Thoracic aorta (tissue), 2 donors: ENCODE measurements at regions not wholly inside any gene's neighbourhood (a gene's known extent, or its start where the extent isn't known, plus 50 kb on each side); places are given as distances from the start of the nearest gene placed in this dataset.

Experiments used
- ATAC-seq: fragments of 150-250 bp; one replicate; pipeline ENCODE4 v1.8.0; 2017; ENCODE audit warnings: low read depth; ENCODE audit not compliant: insufficient number of reproducible peaks, low FRiP score
- DNase-seq: peaks from one replicate; pipeline ENCODE4 v3.0.0-alpha.2; 2020; ENCODE audit warnings: low spot score
- H3K27ac ChIP-seq, 2 donors: fragments of 200-600 bp; sonication (generic); 1 replicate in 1 of 2; 2 replicates in 1 of 2; pipeline ENCODE4 v1.5.1; 2016; ENCODE audit warnings: mild to moderate bottlenecking in 2 of 2, moderate library complexity in 2 of 2
- H3K27me3 ChIP-seq: fragments of 200-600 bp; sonication (generic); replicated peaks from 2 replicates; pipeline ENCODE4 v1.6.0; 2016; ENCODE audit warnings: mild to moderate bottlenecking; ENCODE audit not compliant: insufficient read depth
- H3K36me3 ChIP-seq: fragments of 200-600 bp; sonication (generic); one replicate; pipeline ENCODE4 v1.5.1; 2016
- H3K4me1 ChIP-seq, 2 donors: fragments of 200-600 bp; sonication (generic); 1 replicate in 1 of 2; 2 replicates in 1 of 2; pipeline versions ENCODE4 v1.5.1 to v1.6.0; 2016; ENCODE audit warnings: low read depth in 2 of 2, mild to moderate bottlenecking in 1 of 2; ENCODE audit not compliant: control insufficient read depth in 1 of 2
- H3K4me3 ChIP-seq: fragments of 200-600 bp; sonication (generic); 2 replicates; pipeline ENCODE4 v1.5.1; 2016; ENCODE audit warnings: mild to moderate bottlenecking
- H3K9me3 ChIP-seq: fragments of 200-600 bp; sonication (generic); 2 replicates; pipeline ENCODE4 v1.5.1; 2016
- CTCF ChIP-seq: fragments of 200-600 bp; sonication (generic); IDR thresholded peaks from one replicate; pipeline ENCODE4 v1.5.1; 2019; ENCODE audit warnings: antibody characterized with exemption

DNA sequence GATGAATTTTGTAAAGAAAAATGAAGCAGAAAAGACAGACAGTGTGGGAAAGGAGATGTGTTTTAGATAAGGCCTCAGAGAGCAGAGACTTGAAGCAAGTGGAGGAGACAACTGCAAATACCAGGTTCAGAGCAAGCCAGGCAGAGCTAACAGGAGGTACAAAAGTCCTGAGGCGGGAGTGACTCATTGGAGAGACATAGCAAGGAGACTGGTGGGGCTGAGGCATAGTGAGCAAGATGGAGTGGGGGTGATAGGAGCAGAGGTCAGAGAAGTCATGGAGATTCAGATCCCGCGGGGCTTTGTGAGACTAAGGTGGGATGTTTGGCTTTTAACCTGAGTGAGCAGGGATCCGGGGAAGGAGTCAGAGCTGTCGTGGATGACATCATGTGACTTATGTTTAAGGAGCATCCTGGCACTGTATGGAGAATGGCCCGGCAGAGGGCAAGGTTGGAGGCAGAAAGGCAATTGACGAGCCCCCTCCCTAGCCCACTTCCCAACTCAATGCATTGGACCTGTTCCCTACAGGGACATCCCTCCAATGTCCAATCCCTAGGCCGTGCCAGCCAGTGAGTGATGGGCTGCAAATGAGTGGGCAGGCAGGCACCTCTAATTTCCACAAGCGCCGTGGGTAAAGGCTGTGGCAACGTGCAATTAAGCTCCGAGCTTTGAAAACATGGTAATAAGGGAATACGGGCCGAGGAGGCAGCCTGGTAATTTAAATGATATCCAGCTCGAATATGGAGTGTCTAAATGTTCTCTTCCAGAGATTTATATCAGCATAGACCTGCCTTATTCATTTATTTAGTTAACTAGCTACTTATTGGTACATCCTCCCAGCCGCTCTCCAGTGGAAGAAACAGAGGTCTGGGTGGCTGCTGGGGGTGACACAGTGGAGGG, 206.8 kb upstream of the LHX5 start:
- Histone ChIP-seq H3K4me1 (no peaks in the 10 kb centered on the region), H3K36me3 (no peaks in the 10 kb centered on the region), H3K27me3 (no peaks in the 10 kb centered on the region), H3K4me3 (no peak overlapping the region), H3K27ac (no peak overlapping the region), H3K9me3 (no peaks in the 10 kb centered on the region)
- TF ChIP-seq CTCF, result no peak
- ATAC-seq (no peak), DNase-seq (no peak)

DNA sequence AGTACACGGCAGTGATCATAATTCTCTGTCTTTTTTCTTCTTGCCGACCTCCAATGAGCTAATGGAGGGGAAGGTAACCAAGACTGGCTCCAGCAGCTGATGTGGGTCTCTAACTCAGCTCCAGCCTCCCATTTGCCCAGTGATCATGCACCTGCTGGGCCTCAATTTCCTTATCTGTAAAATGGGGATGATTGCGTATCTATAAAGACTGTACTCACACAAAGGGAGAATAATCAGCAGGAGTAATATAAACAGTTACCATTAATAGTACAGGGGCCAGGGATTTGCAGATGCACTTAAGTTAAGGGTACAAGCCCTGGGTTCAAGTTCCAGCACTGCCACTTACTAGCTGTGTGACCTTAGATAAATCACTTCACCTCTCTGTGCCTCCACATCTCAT, 204.9 kb upstream of the LHX5 start:
- H3K9me3 ChIP-seq, result no peaks in the 10 kb centered on the region
- H3K4me3 ChIP-seq, result no peak overlapping the region
- H3K4me1 ChIP-seq, result no peaks in the 10 kb centered on the region
- DNase-seq (no peak), ATAC-seq (no peak)
- no peak overlapping the region for H3K27ac ChIP-seq
- H3K27me3 ChIP-seq, result no peaks in the 10 kb centered on the region
- H3K36me3 ChIP-seq, result no peaks in the 10 kb centered on the region
- TF ChIP-seq CTCF, result no peak

DNA sequence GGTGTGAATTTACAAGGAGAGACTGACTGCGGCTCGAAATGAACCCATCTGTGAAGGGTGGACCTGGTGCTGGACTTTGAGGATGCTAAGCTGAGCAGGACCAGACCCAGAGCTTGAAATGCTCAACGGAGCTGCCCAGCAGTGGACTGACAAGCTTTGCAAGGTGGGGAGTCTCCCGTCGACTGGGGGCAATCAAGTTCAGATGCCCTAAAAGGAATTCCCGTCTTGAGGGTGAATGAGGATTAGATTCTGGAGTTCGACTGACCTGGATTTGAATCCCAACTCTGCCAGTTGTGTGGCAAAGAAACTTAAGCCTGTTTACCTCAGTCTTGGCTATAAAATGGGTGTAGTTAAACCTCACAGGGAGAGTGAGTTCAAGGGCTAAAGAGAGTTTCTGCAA, 204.4 kb upstream of the LHX5 start:
- DNase-seq, result no peak
- ATAC-seq, result no peak
- no peaks in the 10 kb centered on the region for H3K9me3 ChIP-seq
- no peak overlapping the region for H3K27ac ChIP-seq
- no peaks in the 10 kb centered on the region for H3K4me1 ChIP-seq
- no peaks in the 10 kb centered on the region for H3K27me3 ChIP-seq
- H3K4me3 ChIP-seq, result no peak overlapping the region
- no peaks in the 10 kb centered on the region for H3K36me3 ChIP-seq
- no peak for TF ChIP-seq CTCF

- Histone ChIP-seq H3K36me3 (no peaks in the 10 kb centered on the region), H3K9me3 (no peaks in the 10 kb centered on the region), H3K4me3 (no peak overlapping the region), H3K27me3 (no peaks in the 10 kb centered on the region), H3K4me1 (no peaks in the 10 kb centered on the region), H3K27ac (no peak overlapping the region)
- no peak for TF ChIP-seq CTCF
- no peak for ATAC-seq
- no peak for DNase-seq
These were observed 203.3 kb upstream of the LHX5 start for GRCh38 chr12:113674996-113675395.

DNA sequence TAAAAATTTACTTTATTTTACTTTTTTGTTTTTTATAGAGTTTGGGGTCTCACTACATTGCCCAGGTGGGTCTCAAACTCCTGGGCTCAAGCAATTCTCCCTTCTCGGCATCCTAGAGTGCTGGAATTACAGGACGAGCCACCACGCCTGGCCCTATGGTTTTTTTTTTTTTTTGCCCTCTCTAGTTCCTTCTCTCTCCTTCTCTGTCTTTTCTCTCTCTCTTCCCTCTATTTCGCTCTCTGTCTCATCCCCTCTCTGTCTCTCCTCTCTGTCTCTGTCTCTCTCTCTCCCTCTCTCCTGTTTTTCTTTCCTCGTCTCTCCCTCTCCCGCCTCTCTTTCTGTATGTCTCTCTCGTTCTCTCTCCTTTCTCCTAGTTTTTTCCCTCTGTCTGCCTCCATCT, 202.6 kb upstream of the LHX5 start:
- no peak overlapping the region for H3K4me3 ChIP-seq
- no peaks in the 10 kb centered on the region for H3K27me3 ChIP-seq
- no peaks in the 10 kb centered on the region for H3K9me3 ChIP-seq
- H3K27ac ChIP-seq, result no peak overlapping the region
- H3K4me1 ChIP-seq, result no peaks in the 10 kb centered on the region
- TF ChIP-seq CTCF, result no peak
- no peak for DNase-seq
- no peak for ATAC-seq
- no peaks in the 10 kb centered on the region for H3K36me3 ChIP-seq
